ENCODE measurements at regions not wholly inside any gene's neighbourhood (a gene's known extent, or its start where the extent isn't known, plus 50 kb on each side); places are given as distances from the start of the nearest gene placed in this dataset.
"Not testable (repeated sequence)": the region's sequence is repeated elsewhere in the genome, so short reads cannot be mapped to it uniquely, and the experiment has no call there.

GRCh38 chr5:25448646-25449045 lies 803.9 kb upstream of the CDH10 start:
- no peak for DNase-seq

GRCh38 chr5:25448190-25448621 lies 803.4 kb upstream of the CDH10 start:
- no peak for DNase-seq

- DNase-seq: not testable (repeated sequence)
Measured at GRCh38 chr5:25446061-25446420, 801.3 kb upstream of the CDH10 start.

- DNase-seq: not testable (repeated sequence)
Measured at GRCh38 chr5:25445381-25446060, 800.7 kb upstream of the CDH10 start.

- no peak for DNase-seq
Measured at GRCh38 chr5:25444697-25445096, 799.9 kb upstream of the CDH10 start.

GRCh38 chr5:25441810-25442209 lies 797.0 kb upstream of the CDH10 start:
- peak; percentile 41 for DNase-seq

- DNase-seq: peak; percentile 46
Measured at GRCh38 chr5:25439025-25439424, 794.2 kb upstream of the CDH10 start.

- DNase-seq: not testable (repeated sequence)
Measured at GRCh38 chr5:25438375-25438774, 793.6 kb upstream of the CDH10 start.

GRCh38 chr5:25436452-25436851 lies 791.7 kb upstream of the CDH10 start:
- no peak for DNase-seq

- no peak for DNase-seq
Measured at GRCh38 chr5:25435882-25436281, 791.1 kb upstream of the CDH10 start.

- DNase-seq: no peak
Measured at GRCh38 chr5:25427240-25427639, 782.5 kb upstream of the CDH10 start.

- no peak for DNase-seq
Measured at GRCh38 chr5:25423271-25423670, 778.5 kb upstream of the CDH10 start.

- no peak for DNase-seq
Measured at GRCh38 chr5:25419684-25420083, 774.9 kb upstream of the CDH10 start.

GRCh38 chr5:25418978-25419377 lies 774.2 kb upstream of the CDH10 start:
- no peak for DNase-seq

GRCh38 chr5:25418319-25418859 lies 773.6 kb upstream of the CDH10 start:
- DNase-seq: no peak

- no peak for DNase-seq
Measured at GRCh38 chr5:25416960-25417359, 772.2 kb upstream of the CDH10 start.

GRCh38 chr5:25415970-25416369 lies 771.2 kb upstream of the CDH10 start:
- DNase-seq: no peak

- no peak for DNase-seq
Measured at GRCh38 chr5:25414742-25415141, 770.0 kb upstream of the CDH10 start.

- DNase-seq: no peak
Measured at GRCh38 chr5:25412116-25412661, 767.4 kb upstream of the CDH10 start.

- not testable (repeated sequence) for DNase-seq
Measured at GRCh38 chr5:25407365-25407764, 762.6 kb upstream of the CDH10 start.

GRCh38 chr5:25405850-25406249 lies 761.1 kb upstream of the CDH10 start:
- no peak for DNase-seq

- no peak for DNase-seq
Measured at GRCh38 chr5:25399878-25400480, 755.2 kb upstream of the CDH10 start.

- no peak for DNase-seq
Measured at GRCh38 chr5:25393957-25394356, 749.2 kb upstream of the CDH10 start.

GRCh38 chr5:25393256-25393655 lies 748.5 kb upstream of the CDH10 start:
- no peak for DNase-seq

Data from RPMI8226 (cell line).